ENCODE measurements at regions not wholly inside any gene's neighbourhood (a gene's known extent, or its start where the extent isn't known, plus 50 kb on each side); places are given as distances from the start of the nearest gene placed in this dataset.

- DNase-seq = no peak
These were observed 338.1 kb downstream of the DMRT2 start for GRCh38 chr9:1388216-1388615.

DNA sequence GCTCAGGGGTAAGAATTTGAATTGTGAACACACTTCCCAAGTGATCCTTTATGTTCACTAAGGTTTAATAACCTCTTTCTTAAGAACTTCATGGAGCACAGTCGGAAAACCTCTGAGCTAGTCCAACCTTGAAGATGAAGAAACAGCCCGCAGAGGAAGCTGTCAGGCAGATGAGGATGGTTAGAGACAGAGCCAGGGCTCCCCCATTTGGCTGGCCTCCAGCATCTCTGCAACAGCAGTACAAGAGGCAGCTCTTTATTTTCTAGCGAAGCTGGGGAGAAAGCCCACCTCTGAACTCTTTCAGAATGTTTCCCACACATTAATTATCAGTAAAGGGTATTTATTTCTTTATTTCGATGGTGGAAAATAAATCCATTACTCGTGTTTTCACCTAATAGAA, 350.8 kb downstream of the DMRT2 start:
- Mint-ChIP-seq H3K27ac (no peak overlapping the region), H3K27me3 (no peaks in the 10 kb centered on the region), H3K36me3 (no peaks in the 10 kb centered on the region), H3K4me1 (no peaks in the 10 kb centered on the region), H3K9me3 (peaks cover 0 to 31% (median 13%) of the 10 kb centered on the region in 7 donors), H3K4me3 (no peak overlapping the region)
- DNase-seq = no peak
- ATAC-seq (ENCODE audit: low read depth in 2 of 2) = no peak

More at GRCh38 chr9:1388216-1388615, 338.1 kb downstream of the DMRT2 start:
- H3K27me3 Mint-ChIP-seq = peaks cover 0 to 3% (median 0%) of the 10 kb centered on the region in 3 donors
- H3K4me1 Mint-ChIP-seq = no peaks in the 10 kb centered on the region
- no peak for ATAC-seq (ENCODE audit: low read depth in 2 of 2)
- no peak overlapping the region for H3K4me3 Mint-ChIP-seq
- H3K27ac Mint-ChIP-seq = no peak overlapping the region
- H3K9me3 Mint-ChIP-seq = peaks cover 0 to 2% (median 0%) of the 10 kb centered on the region in 7 donors
- no peaks in the 10 kb centered on the region for H3K36me3 Mint-ChIP-seq

GRCh38 chr9:1404940-1405339, 354.8 kb downstream of the DMRT2 start:
- ATAC-seq (ENCODE audit: low read depth in 2 of 2) (no peak), DNase-seq (no peak)
- Mint-ChIP-seq H3K27ac (no peak overlapping the region), H3K27me3 (no peaks in the 10 kb centered on the region), H3K9me3 (peaks cover 0 to 10% (median 2%) of the 10 kb centered on the region in 7 donors), H3K4me1 (no peaks in the 10 kb centered on the region), H3K36me3 (no peaks in the 10 kb centered on the region), H3K4me3 (no peak overlapping the region)

DNA sequence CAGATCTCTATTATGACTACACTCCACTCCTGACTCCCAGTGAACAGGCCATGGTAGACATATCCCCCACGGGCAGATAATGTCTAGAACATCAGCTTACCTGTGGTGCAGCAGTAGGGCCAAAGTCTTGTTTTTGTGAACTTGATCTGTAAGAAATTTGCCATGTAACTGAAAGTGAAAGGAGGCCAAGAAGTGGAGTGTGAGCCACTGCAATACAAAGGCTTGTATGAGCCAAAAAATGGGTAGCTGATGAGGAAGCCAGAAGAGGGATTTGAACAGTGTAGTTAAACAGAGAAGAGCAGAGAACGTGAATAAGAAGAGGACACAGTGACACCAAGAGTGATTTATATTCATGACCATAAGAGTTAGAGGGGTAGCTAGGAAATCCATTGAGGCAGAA, 361.7 kb downstream of the DMRT2 start:
- Mint-ChIP-seq H3K9me3 (peaks cover 0 to 5% (median 2%) of the 10 kb centered on the region in 7 donors), H3K4me3 (no peak overlapping the region), H3K27me3 (peaks cover 5 to 8% (median 7%) of the 10 kb centered on the region in 3 donors), H3K27ac (no peak overlapping the region), H3K4me1 (no peaks in the 10 kb centered on the region), H3K36me3 (no peaks in the 10 kb centered on the region)
- ATAC-seq (ENCODE audit: low read depth in 2 of 2) = no peak
- DNase-seq = no peak

DNA sequence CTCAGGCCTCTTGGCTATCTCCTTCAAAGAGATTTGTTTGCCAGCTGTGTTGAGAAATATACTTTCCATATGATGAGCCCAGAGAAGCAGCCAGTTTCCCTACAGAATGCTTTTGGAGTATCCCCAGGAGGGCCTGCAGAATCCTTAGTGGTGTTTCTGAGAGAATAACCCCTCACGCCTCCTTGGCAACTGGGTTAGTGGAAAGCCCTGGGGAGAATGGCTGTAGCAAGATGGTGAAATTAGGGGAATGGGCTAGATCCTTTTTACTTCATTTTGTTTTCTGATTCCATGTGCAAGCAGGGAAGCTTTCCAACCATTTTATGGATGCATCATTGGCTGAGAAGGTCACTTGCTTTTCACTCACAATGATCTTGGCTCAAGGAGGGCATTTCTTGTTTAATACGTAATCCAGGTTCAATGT, 364.6 kb downstream of the DMRT2 start:
- no peaks in the 10 kb centered on the region for H3K36me3 Mint-ChIP-seq
- peaks cover 0 to 5% (median 2%) of the 10 kb centered on the region in 7 donors for H3K9me3 Mint-ChIP-seq

DNA sequence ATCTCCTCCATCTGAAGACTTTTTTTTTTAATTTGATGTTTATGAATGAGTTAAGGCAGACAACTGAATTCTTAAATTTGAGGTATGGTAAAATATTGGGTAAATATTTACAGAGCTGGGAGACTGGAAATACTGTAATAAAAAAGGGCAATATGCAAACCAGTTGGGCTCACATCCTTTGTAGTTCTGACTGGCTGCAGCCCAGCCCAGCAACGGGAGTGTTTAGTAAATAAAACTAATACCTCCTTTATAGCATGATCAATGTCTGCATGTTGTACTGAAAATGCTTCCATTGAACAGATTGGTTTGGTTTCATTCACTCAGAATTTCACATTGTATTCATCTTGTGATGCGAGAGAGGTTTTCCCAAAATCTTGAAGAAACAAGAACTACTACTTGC, 365.0 kb downstream of the DMRT2 start:
- no peaks in the 10 kb centered on the region for H3K4me1 Mint-ChIP-seq
- no peak overlapping the region for H3K4me3 Mint-ChIP-seq
- no peaks in the 10 kb centered on the region for H3K36me3 Mint-ChIP-seq
- ATAC-seq (ENCODE audit: low read depth in 2 of 2) (no peak), DNase-seq (no peak)
- H3K9me3 Mint-ChIP-seq = peaks cover 0 to 5% (median 2%) of the 10 kb centered on the region in 7 donors
- no peak overlapping the region for H3K27ac Mint-ChIP-seq
- H3K27me3 Mint-ChIP-seq = peaks cover 5 to 8% (median 7%) of the 10 kb centered on the region in 3 donors

More for the DNA sequence above, 364.6 kb downstream of the DMRT2 start:
- no peak for DNase-seq
- Mint-ChIP-seq H3K4me3 (no peak overlapping the region), H3K27ac (no peak overlapping the region), H3K4me1 (no peaks in the 10 kb centered on the region), H3K27me3 (peaks cover 5 to 8% (median 7%) of the 10 kb centered on the region in 3 donors)
- ATAC-seq (ENCODE audit: low read depth in 2 of 2) = no peak

DNA sequence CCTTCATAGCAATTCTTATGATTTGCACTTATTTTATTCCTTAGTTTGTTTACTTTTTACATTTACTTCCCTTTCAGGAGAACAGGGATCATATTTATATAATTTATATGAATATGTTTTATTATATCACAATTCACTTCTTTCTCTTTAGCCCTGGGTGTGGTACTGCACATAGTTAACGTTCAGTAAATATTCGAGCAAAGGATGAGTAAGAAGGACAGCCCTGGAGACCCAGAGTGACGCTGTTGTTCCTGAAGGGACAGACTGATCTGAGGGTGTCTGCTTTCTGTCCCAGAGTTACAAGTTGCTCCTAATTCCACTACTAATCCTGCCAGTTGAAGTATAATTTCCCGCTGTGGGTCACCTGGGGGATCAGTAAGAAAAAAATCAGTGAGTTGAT, 366.1 kb downstream of the DMRT2 start:
- Mint-ChIP-seq H3K27ac (no peak overlapping the region), H3K4me3 (no peak overlapping the region), H3K27me3 (peaks cover 5 to 8% (median 7%) of the 10 kb centered on the region in 3 donors), H3K9me3 (peaks cover 0 to 5% (median 2%) of the 10 kb centered on the region in 7 donors), H3K36me3 (no peaks in the 10 kb centered on the region), H3K4me1 (no peaks in the 10 kb centered on the region)
- ATAC-seq (ENCODE audit: low read depth in 2 of 2) (no peak), DNase-seq (no peak)

DNA sequence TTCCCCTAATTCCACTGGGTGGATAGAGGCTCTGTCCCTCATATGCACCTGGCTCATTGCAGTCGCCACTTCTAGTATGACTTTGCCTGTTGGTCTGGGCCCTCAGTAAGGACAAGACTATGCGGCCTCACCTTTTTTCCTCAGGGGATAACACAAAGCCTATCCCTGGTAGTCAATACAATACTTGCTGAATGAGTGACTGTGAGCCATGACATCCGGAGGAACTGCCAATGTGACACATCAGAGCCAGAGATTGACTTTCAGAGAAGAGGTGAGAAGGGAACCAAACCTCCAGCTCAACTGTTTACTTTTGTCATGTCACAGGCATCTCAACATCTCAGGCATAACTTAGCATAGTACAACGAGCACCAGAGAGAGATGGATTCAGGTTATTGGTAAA, 371.3 kb downstream of the DMRT2 start:
- no peaks in the 10 kb centered on the region for H3K36me3 Mint-ChIP-seq
- DNase-seq (no peak), ATAC-seq (ENCODE audit: low read depth in 2 of 2) (no peak)
- no peaks in the 10 kb centered on the region for H3K27me3 Mint-ChIP-seq
- H3K4me3 Mint-ChIP-seq = no peak overlapping the region
- no peak overlapping the region for H3K27ac Mint-ChIP-seq
- no peaks in the 10 kb centered on the region for H3K4me1 Mint-ChIP-seq
- H3K9me3 Mint-ChIP-seq = peaks cover 0 to 10% (median 4%) of the 10 kb centered on the region in 7 donors

GRCh38 chr9:1427875-1428274, 377.7 kb downstream of the DMRT2 start:
- H3K27me3 Mint-ChIP-seq = no peaks in the 10 kb centered on the region
- no peaks in the 10 kb centered on the region for H3K4me1 Mint-ChIP-seq

GRCh38 chr9:1429297-1429696, 379.1 kb downstream of the DMRT2 start:
- H3K27me3 Mint-ChIP-seq = no peaks in the 10 kb centered on the region
- ATAC-seq (ENCODE audit: low read depth in 2 of 2) (no peak), DNase-seq (no peak)
- H3K4me1 Mint-ChIP-seq = no peaks in the 10 kb centered on the region
- no peak overlapping the region for H3K4me3 Mint-ChIP-seq
- H3K27ac Mint-ChIP-seq = no peak overlapping the region
- H3K9me3 Mint-ChIP-seq = peaks cover 0 to 10% (median 0%) of the 10 kb centered on the region in 7 donors
- H3K36me3 Mint-ChIP-seq = no peaks in the 10 kb centered on the region

More at GRCh38 chr9:1427875-1428274, 377.7 kb downstream of the DMRT2 start:
- H3K27ac Mint-ChIP-seq = no peak overlapping the region
- H3K36me3 Mint-ChIP-seq = no peaks in the 10 kb centered on the region
- peaks cover 0 to 10% (median 2%) of the 10 kb centered on the region in 7 donors for H3K9me3 Mint-ChIP-seq
- H3K4me3 Mint-ChIP-seq = no peak overlapping the region
- ATAC-seq (ENCODE audit: low read depth in 2 of 2) (no peak), DNase-seq (no peak)

DNA sequence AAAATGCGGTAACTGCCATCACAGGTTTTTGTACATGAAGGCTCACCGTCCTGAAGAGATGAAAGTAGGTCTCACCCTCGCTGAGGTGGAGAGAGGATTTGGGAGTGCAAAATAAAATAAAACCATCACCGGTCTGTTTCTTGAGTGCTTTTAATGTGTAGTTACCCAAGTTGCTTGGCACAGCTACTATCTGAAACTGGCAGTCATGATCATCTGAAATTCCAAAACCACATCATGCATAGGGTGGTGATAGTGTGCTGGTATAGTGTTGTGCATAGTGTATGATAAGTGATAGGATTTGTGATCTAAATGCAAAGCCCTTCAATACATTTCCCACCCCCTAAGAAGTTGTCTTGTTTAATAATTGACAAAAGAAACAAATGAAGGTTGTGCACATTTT, 381.3 kb downstream of the DMRT2 start:
- Mint-ChIP-seq H3K27ac (no peak overlapping the region), H3K4me1 (no peaks in the 10 kb centered on the region)

GRCh38 chr9:1434052-1434767, 384.1 kb downstream of the DMRT2 start:
- no peak for ATAC-seq (ENCODE audit: low read depth in 2 of 2)
- H3K4me3 Mint-ChIP-seq = no peak overlapping the region
- H3K4me1 Mint-ChIP-seq = no peaks in the 10 kb centered on the region
- peaks cover 0 to 5% (median 0%) of the 10 kb centered on the region in 3 donors for H3K27me3 Mint-ChIP-seq
- H3K36me3 Mint-ChIP-seq = no peaks in the 10 kb centered on the region
- no peak overlapping the region for H3K27ac Mint-ChIP-seq
- no peak for DNase-seq
- peaks cover 0 to 5% (median 0%) of the 10 kb centered on the region in 7 donors for H3K9me3 Mint-ChIP-seq

More for the DNA sequence above, 381.3 kb downstream of the DMRT2 start:
- H3K36me3 Mint-ChIP-seq = no peaks in the 10 kb centered on the region
- no peak for DNase-seq
- ATAC-seq (ENCODE audit: low read depth in 2 of 2) = no peak
- no peaks in the 10 kb centered on the region for H3K27me3 Mint-ChIP-seq
- H3K9me3 Mint-ChIP-seq = peaks cover 0 to 2% (median 0%) of the 10 kb centered on the region in 7 donors
- no peak overlapping the region for H3K4me3 Mint-ChIP-seq

- peaks cover 0 to 5% (median 0%) of the 10 kb centered on the region in 7 donors for H3K9me3 Mint-ChIP-seq
These were observed 384.7 kb downstream of the DMRT2 start for GRCh38 chr9:1434811-1435210.

DNA sequence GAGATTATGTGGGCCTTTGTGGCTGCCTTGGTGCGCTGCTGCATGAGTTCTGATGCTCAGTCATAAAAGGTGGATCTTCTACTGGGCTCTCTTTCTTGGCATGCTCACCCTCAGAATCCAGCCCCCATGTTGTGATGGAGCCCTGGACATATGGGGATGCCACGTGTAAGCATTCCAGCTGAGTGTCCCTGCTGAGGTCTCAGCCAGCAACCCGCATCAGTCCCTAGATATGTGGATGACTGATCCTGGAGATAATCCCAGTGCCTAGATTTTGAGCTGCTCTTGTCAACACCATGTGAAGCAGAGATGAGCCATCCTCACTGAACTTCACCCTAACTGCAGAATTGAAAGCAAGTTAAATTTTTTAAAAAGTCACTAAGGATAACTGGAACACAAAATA, 390.1 kb downstream of the DMRT2 start:
- H3K27me3 Mint-ChIP-seq = peaks cover 0 to 5% (median 0%) of the 10 kb centered on the region in 3 donors
- H3K9me3 Mint-ChIP-seq = peaks cover 0 to 9% (median 0%) of the 10 kb centered on the region in 7 donors
- no peaks in the 10 kb centered on the region for H3K4me1 Mint-ChIP-seq
- no peak for DNase-seq
- no peaks in the 10 kb centered on the region for H3K36me3 Mint-ChIP-seq
- no peak overlapping the region for H3K27ac Mint-ChIP-seq
- H3K4me3 Mint-ChIP-seq = no peak overlapping the region
- no peak for ATAC-seq (ENCODE audit: low read depth in 2 of 2)

More at GRCh38 chr9:1434811-1435210, 384.7 kb downstream of the DMRT2 start:
- no peaks in the 10 kb centered on the region for H3K36me3 Mint-ChIP-seq
- H3K27me3 Mint-ChIP-seq = peaks cover 0 to 5% (median 0%) of the 10 kb centered on the region in 3 donors
- no peak overlapping the region for H3K4me3 Mint-ChIP-seq
- H3K27ac Mint-ChIP-seq = no peak overlapping the region
- ATAC-seq (ENCODE audit: low read depth in 2 of 2) (no peak), DNase-seq (no peak)
- H3K4me1 Mint-ChIP-seq = no peaks in the 10 kb centered on the region
